Central memory CD8-positive, alpha-beta T cell (primary cell): ENCODE measurements at regions not wholly inside any gene's neighbourhood (a gene's known extent, or its start where the extent isn't known, plus 50 kb on each side); places are given as distances from the start of the nearest gene placed in this dataset.

Source experiments
- ATAC-seq: fragments of 150-1000 bp; cut with Tn5 transposase; replicated peaks from 2 replicates; pipeline ENCODE4 v1.10.0; 2022; ENCODE audit warnings: mild to moderate bottlenecking, moderate FRiP score, moderate number of reproducible peaks; ENCODE audit not compliant: poor library complexity, severe bottlenecking; ENCODE audit errors: extremely low read depth
- DNase-seq, 2 donors: peaks; one replicate each; pipeline ENCODE4 v3.0.0; 2021; ENCODE audit warnings: low spot score in 2 of 2
- H3K27ac Mint-ChIP-seq: one replicate; pipeline ENCODE4 v1.8.0; 2022; ENCODE audit warnings: low read depth, mild to moderate bottlenecking, moderate library complexity, mixed read lengths
- H3K27me3 Mint-ChIP-seq: one replicate; pipeline ENCODE4 v1.8.0; 2022; ENCODE audit warnings: mixed read lengths
- H3K36me3 Mint-ChIP-seq: one replicate; pipeline ENCODE4 v1.8.0; 2022; ENCODE audit warnings: mild to moderate bottlenecking, moderate library complexity, mixed read lengths; ENCODE audit not compliant: insufficient read depth
- H3K4me1 Mint-ChIP-seq: one replicate; pipeline ENCODE4 v1.8.0; 2022; ENCODE audit warnings: mixed read lengths
- H3K4me3 Mint-ChIP-seq: one replicate; pipeline ENCODE4 v1.8.0; 2022; ENCODE audit warnings: mild to moderate bottlenecking, moderate library complexity, mixed read lengths
- H3K9me3 Mint-ChIP-seq: one replicate; pipeline ENCODE4 v1.8.0; 2022; ENCODE audit warnings: mixed read lengths

DNA sequence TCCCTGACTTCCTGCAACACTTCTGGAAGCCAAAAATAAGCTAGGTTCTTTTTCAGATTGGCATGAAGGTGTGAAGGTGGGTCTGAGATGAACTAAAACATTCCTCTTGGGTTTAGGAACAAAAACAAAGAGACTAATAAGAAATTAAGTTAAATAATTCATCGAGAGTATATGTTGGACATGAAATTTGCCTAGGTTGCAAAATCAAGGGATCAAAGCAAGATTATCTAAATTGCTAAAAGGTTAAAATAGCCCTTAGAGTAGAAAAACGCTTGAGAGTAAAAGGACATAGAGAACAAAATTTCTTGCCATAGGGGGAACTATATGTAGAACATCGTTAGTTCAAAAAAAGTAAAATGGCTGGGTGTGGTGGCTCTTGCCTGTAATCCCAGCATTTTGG lies 845.9 kb upstream of the NXPH2 start:
- Mint-ChIP-seq H3K9me3 (peaks cover 25% of the 10 kb centered on the region), H3K27me3 (no peaks in the 10 kb centered on the region), H3K27ac (no peak overlapping the region), H3K36me3 (peaks cover 4% of the 10 kb centered on the region), H3K4me1 (no peaks in the 10 kb centered on the region), H3K4me3 (no peak overlapping the region)
- no peak for ATAC-seq
- DNase-seq = no peak

DNA sequence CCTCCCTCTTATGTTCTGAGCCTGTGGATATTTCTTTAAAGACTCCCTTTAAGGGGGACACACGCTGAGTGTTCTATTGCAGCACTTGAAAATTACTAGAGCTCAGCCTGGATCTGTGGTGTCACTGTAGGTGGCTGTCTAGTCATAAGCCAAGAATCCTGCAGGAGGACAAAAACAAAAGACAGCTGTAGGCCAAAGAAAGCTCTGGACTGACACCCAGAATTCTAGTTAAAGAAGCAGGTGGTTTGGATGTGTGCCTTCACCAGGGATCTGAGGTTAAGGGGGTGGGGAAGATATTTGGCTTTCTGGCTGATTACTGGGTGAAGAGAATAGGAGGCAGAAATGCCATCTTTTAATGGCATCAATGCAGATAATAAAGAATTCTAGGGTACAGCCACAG lies 842.5 kb upstream of the NXPH2 start:
- Mint-ChIP-seq H3K4me1 (no peaks in the 10 kb centered on the region), H3K27ac (no peak overlapping the region), H3K9me3 (peaks cover 38% of the 10 kb centered on the region), H3K4me3 (no peak overlapping the region), H3K27me3 (no peaks in the 10 kb centered on the region), H3K36me3 (peaks cover 4% of the 10 kb centered on the region)
- no peak for DNase-seq
- ATAC-seq = no peak

DNA sequence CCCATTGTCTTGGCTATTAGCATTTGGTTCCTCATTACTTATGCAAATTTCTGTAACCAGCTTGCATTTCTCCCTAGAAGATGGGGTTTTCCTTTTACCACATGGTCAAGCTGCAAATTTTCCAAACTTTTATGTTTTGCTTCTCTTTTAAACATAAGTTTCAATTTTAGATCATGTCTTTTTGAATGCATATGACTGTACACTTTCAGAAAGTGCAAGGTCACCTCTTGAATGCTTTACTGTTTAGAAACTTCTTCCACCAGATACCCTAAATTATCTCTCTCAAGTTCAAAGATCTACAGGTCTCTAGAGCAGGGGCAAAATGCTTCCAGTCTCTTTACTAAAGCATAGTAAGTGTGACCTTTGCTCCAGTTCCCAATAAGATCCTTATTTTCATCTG lies 837.6 kb upstream of the NXPH2 start:
- H3K36me3 Mint-ChIP-seq = no peaks in the 10 kb centered on the region
- H3K27me3 Mint-ChIP-seq = no peaks in the 10 kb centered on the region
- ATAC-seq (no peak), DNase-seq (no peak)
- no peaks in the 10 kb centered on the region for H3K4me1 Mint-ChIP-seq
- H3K27ac Mint-ChIP-seq = no peak overlapping the region
- H3K9me3 Mint-ChIP-seq = peaks cover 28% of the 10 kb centered on the region
- no peak overlapping the region for H3K4me3 Mint-ChIP-seq

DNA sequence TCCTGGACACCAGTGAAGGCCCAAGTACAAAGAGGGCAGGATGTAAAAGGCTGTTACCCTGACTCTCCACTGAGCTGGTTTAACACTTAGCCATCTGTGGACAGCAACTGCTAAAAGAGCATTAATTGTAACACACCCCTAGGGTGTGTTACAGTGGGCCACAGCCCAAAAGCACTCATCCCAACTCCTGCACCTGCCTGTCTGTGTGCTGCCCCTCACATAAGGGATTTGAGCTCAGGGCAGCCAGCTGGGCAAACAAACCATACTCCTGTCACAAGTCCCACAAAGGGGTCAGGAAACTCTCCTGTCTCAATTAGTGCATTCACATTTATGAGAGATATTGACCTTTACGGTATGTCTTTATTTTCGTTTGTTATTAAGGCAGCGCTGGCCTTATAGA lies 833.1 kb upstream of the NXPH2 start:
- ATAC-seq = no peak
- no peak overlapping the region for H3K4me3 Mint-ChIP-seq
- peaks cover 18% of the 10 kb centered on the region for H3K9me3 Mint-ChIP-seq
- no peaks in the 10 kb centered on the region for H3K4me1 Mint-ChIP-seq
- H3K27me3 Mint-ChIP-seq = no peaks in the 10 kb centered on the region
- H3K36me3 Mint-ChIP-seq = no peaks in the 10 kb centered on the region
- no peak overlapping the region for H3K27ac Mint-ChIP-seq
- DNase-seq = no peak

DNA sequence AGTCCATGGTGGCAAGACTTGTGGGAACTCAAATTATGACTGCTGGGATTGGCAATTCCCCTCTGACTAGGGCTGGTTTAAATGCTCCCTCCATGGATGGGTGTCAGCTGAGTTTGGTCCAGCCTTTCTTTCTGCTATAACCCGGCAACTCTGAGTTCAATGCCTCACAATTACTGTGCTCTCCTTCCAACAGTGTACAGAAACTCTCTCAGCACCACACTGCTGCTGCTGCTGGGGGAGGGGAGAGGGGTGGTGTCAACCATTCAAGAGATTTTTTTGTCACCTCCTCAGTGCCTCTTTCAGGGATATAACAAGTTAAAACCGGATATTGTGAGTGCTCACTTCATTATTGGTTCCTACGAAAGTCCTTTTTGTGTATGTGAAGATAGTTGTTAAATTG lies 830.3 kb upstream of the NXPH2 start:
- no peaks in the 10 kb centered on the region for H3K36me3 Mint-ChIP-seq
- H3K4me1 Mint-ChIP-seq = no peaks in the 10 kb centered on the region
- H3K27me3 Mint-ChIP-seq = no peaks in the 10 kb centered on the region
- H3K4me3 Mint-ChIP-seq = no peak overlapping the region
- no peak for ATAC-seq
- H3K27ac Mint-ChIP-seq = no peak overlapping the region
- H3K9me3 Mint-ChIP-seq = peaks cover 30% of the 10 kb centered on the region
- DNase-seq = no peak

DNA sequence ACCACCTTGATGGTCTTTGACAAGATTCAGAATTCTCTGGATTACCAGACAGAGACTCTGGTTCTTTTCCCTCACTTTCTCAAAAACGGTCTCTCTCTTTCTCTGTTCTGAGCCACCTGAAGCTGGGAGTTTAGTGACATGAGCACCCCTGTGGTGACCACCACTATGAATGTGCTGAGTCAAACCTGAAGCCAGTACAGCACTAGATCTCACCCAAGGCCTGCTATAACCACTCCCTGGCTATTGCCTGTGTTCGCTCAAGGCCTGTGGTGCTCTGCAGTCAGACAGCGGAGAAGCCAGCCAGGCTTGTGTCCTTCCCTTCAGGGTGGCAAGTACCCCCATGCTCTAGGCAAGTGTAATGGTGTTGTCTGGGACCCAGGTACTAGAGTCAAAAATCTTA lies 828.9 kb upstream of the NXPH2 start:
- DNase-seq (no peak), ATAC-seq (no peak)
- H3K27me3 Mint-ChIP-seq = no peaks in the 10 kb centered on the region
- H3K27ac Mint-ChIP-seq = no peak overlapping the region
- H3K36me3 Mint-ChIP-seq = no peaks in the 10 kb centered on the region
- H3K9me3 Mint-ChIP-seq = peaks cover 25% of the 10 kb centered on the region
- no peaks in the 10 kb centered on the region for H3K4me1 Mint-ChIP-seq
- H3K4me3 Mint-ChIP-seq = no peak overlapping the region

DNA sequence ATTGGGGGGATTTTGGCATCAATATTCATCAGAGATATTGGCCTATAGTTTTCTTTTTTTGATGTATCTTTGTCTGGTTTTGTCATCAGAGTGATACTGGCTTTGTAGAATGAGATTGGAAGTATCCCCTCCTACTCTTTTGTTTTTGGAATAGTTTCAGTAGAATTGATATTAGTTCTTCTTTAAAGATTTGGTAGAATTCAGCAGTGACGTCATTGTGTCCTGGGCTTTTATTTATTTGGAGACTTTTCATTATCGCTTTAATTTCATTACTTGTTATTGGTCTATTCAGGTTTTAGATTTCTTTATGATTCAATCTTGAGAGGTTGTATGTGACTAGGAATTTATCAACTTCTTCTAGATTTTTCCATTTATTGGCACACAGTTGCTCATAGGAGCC lies 825.5 kb upstream of the NXPH2 start:
- DNase-seq (no peak), ATAC-seq (no peak)
- H3K4me3 Mint-ChIP-seq = no peak overlapping the region
- H3K9me3 Mint-ChIP-seq = peaks cover 38% of the 10 kb centered on the region
- H3K4me1 Mint-ChIP-seq = no peaks in the 10 kb centered on the region
- H3K27me3 Mint-ChIP-seq = no peaks in the 10 kb centered on the region
- H3K27ac Mint-ChIP-seq = no peak overlapping the region
- H3K36me3 Mint-ChIP-seq = no peaks in the 10 kb centered on the region

DNA sequence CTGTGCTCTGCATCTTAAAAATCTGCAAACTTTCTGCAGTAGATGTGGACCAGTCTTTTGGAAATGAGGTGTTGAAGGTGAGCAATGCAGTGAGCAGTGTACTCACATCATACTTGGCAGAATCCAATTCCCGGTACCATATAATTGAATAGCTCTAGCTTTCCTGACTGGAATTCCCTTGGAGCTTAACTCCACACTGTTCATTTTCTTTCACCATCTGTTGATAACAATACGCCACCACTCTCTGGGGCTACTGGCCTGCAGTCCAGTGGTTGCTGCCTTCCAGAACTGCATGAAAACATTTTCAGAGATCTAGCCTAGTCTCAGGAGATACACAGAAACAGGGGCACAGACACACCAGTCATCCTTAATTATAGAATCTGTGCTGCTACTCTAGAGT lies 820.0 kb upstream of the NXPH2 start:
- ATAC-seq = no peak
- Mint-ChIP-seq H3K36me3 (no peaks in the 10 kb centered on the region), H3K9me3 (peaks cover 13% of the 10 kb centered on the region)

DNA sequence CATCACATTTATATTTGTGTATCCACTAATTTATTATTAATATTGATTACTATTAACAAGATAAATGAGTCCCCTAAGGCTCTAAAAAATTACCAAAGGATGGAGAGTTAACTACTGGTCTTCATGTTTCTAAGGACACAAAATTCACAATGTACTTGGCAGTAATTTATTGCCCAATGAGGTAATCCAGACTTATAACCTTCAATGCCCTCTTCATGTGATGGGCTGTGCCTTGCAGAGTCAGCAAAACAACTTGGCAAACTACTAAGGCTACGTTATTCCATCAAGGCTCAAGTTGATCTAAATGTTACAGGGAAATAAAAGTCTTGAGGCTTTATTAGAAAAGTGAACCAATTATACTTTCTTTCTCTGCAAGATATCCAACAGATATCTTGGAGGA lies 804.9 kb upstream of the NXPH2 start:
- H3K4me3 Mint-ChIP-seq = no peak overlapping the region
- no peaks in the 10 kb centered on the region for H3K4me1 Mint-ChIP-seq
- H3K36me3 Mint-ChIP-seq = no peaks in the 10 kb centered on the region
- H3K27ac Mint-ChIP-seq = no peak overlapping the region
- no peaks in the 10 kb centered on the region for H3K27me3 Mint-ChIP-seq
- no peak for ATAC-seq
- H3K9me3 Mint-ChIP-seq = peaks cover 15% of the 10 kb centered on the region
- no peak for DNase-seq

More for the DNA sequence above, 820.0 kb upstream of the NXPH2 start:
- no peak overlapping the region for H3K4me3 Mint-ChIP-seq
- no peaks in the 10 kb centered on the region for H3K4me1 Mint-ChIP-seq
- H3K27me3 Mint-ChIP-seq = no peaks in the 10 kb centered on the region
- no peak for DNase-seq
- H3K27ac Mint-ChIP-seq = no peak overlapping the region

DNA sequence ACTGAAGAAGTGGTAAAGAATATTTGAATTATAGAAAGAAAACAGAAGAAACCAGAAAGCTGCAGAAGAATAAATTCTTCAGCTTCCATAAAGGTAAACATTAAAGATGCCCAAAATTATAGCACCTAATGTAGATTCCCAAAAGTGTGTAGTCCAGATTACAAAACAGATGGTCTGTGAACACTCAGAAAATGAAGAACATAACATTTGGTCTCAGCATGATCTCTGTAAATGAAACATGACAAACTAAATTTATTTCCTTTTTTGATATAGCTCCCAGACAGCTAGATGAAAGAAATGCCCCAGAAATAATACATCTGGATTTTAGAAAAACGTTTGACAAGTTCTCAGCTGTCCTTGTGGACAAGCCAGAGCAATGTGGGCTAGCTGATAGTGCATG lies 794.2 kb upstream of the NXPH2 start:
- H3K9me3 Mint-ChIP-seq = peaks cover 26% of the 10 kb centered on the region
- no peaks in the 10 kb centered on the region for H3K27me3 Mint-ChIP-seq
- no peak overlapping the region for H3K27ac Mint-ChIP-seq
- H3K4me3 Mint-ChIP-seq = no peak overlapping the region
- H3K36me3 Mint-ChIP-seq = no peaks in the 10 kb centered on the region
- no peak for ATAC-seq
- DNase-seq = no peak
- H3K4me1 Mint-ChIP-seq = no peaks in the 10 kb centered on the region

DNA sequence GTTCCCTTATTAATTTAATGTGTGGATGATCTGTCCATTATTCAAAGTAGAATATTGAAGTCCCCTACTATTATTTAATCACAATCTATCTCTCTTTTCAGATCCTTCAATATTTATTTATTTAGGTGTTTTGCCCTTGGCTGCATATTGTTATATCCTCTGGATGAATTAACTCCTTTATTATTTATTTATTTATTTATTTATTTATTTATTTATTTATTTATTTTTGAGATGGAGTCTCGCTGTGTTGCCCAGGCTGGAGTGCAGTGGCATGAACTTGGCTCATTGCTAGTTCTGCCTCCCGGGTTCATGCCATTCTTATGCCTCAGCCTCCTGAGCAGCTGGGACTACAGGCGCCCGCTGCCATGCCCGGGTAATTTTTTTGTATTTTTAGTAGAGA lies 776.6 kb upstream of the NXPH2 start:
- Mint-ChIP-seq H3K4me1 (no peaks in the 10 kb centered on the region), H3K27me3 (no peaks in the 10 kb centered on the region), H3K4me3 (no peak overlapping the region), H3K27ac (no peak overlapping the region), H3K36me3 (peaks cover 1% of the 10 kb centered on the region), H3K9me3 (peaks cover 44% of the 10 kb centered on the region)
- ATAC-seq (no peak), DNase-seq (no peak)

DNA sequence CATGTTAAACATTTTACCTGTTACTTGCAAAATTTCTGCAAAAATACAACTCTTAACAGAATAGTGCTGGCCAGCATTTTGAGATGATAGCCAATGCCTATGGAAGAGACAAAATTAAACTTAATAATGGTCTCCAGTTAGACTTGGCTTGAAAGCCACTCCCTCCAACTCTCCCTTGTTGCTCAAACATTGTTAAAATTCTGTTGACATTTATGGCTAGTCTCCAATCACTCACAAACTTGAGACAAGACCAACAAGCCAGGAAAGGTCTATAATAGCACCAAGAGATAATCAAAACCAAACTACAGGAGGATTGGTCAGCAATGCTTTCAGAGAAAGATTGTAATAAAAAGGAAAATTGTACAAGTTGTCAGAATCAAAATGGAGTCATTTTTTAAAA lies 770.7 kb upstream of the NXPH2 start:
- ATAC-seq = no peak
- Mint-ChIP-seq H3K4me3 (no peak overlapping the region), H3K9me3 (peaks cover 37% of the 10 kb centered on the region), H3K4me1 (no peaks in the 10 kb centered on the region), H3K27me3 (no peaks in the 10 kb centered on the region), H3K27ac (no peak overlapping the region), H3K36me3 (peaks cover 1% of the 10 kb centered on the region)
- DNase-seq = no peak

DNA sequence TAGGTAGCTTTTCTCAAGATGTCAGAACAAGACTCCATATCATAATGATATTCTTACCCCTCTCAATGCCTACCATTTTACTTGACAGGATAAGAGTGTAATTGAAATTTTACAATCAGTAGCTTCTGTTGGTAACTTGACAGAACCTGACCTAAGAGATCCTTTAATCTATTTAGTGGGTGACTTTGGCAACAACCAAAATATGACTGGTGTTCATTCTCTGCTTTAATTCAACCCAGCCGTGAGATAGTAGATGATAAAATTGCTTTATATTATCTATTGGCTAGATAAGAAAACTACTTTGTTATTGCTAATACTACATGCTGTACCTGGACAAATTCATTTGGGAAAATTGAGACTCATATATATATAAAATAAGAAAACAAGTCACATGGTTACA lies 770.2 kb upstream of the NXPH2 start:
- H3K27ac Mint-ChIP-seq = no peak overlapping the region
- no peak overlapping the region for H3K4me3 Mint-ChIP-seq
- no peaks in the 10 kb centered on the region for H3K4me1 Mint-ChIP-seq
- H3K9me3 Mint-ChIP-seq = peaks cover 34% of the 10 kb centered on the region
- H3K36me3 Mint-ChIP-seq = peaks cover 1% of the 10 kb centered on the region
- DNase-seq = no peak
- no peaks in the 10 kb centered on the region for H3K27me3 Mint-ChIP-seq
- no peak for ATAC-seq

DNA sequence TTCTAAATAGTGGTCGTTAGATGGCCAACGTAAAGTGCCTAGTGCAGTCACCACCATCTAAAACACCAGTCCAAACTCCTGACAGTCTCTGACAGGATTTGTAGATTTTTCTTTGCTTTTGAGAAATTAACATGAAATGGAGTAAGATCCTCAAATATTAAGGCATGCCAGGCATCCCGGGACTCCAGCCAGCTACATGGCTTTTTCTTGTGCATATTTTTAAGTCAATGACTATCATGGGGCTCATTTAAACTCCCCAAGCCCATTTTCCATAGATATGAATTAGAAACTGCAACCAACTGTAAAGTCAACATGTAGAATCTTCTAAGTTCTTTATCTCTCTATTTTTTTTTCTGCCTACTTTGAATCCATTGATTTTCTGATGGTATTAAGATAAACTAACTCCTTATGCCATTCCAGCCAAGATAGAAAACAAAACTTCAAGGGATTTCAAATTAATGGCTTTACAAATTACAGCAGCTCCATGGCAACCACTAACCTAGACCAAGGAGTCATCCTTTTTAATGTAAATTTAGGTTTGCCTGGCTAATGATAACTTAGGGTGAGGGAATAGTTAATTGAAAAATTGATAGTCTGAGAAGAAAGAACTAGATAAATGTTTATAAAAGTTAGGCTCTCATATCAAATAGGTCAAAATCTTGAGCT lies 764.1 kb upstream of the NXPH2 start:
- no peak overlapping the region for H3K27ac Mint-ChIP-seq
- peaks cover 36% of the 10 kb centered on the region for H3K9me3 Mint-ChIP-seq
- H3K4me3 Mint-ChIP-seq = no peak overlapping the region
- DNase-seq = no peak
- H3K4me1 Mint-ChIP-seq = no peaks in the 10 kb centered on the region
- H3K27me3 Mint-ChIP-seq = no peaks in the 10 kb centered on the region
- no peak for ATAC-seq
- H3K36me3 Mint-ChIP-seq = no peaks in the 10 kb centered on the region
